Medulla oblongata (tissue), 1 donor: ENCODE measurements at regions not wholly inside any gene's neighbourhood (a gene's known extent, or its start where the extent isn't known, plus 50 kb on each side); places are given as distances from the start of the nearest gene placed in this dataset.

Source experiments
- DNase-seq: peaks from one replicate; pipeline ENCODE4 v3.0.0-alpha.2; 2015; ENCODE audit errors: extremely low spot score

- no peak for DNase-seq
These were observed 102.8 kb upstream of the PCDH18 start for GRCh38 chr4:137635108-137635507.

GRCh38 chr4:137632842-137633241 lies 100.5 kb upstream of the PCDH18 start:
- no peak for DNase-seq

- no peak for DNase-seq
These were observed 99.3 kb upstream of the PCDH18 start for GRCh38 chr4:137631605-137632004.

GRCh38 chr4:137630252-137630651 lies 98.0 kb upstream of the PCDH18 start:
- DNase-seq = no peak

- DNase-seq = no peak
These were observed 95.6 kb upstream of the PCDH18 start for GRCh38 chr4:137627739-137628460.

GRCh38 chr4:137626942-137627738 lies 94.8 kb upstream of the PCDH18 start:
- DNase-seq = no peak

- DNase-seq = peak; percentile 48
These were observed 90.7 kb upstream of the PCDH18 start for GRCh38 chr4:137623013-137623412.

GRCh38 chr4:137621056-137621455 lies 88.8 kb upstream of the PCDH18 start:
- peak; percentile 18 for DNase-seq

GRCh38 chr4:137614491-137614890 lies 82.2 kb upstream of the PCDH18 start:
- DNase-seq = no peak

- no peak for DNase-seq
These were observed 79.9 kb upstream of the PCDH18 start for GRCh38 chr4:137611998-137612700.

- peak; percentile 14 for DNase-seq
These were observed 78.7 kb upstream of the PCDH18 start for GRCh38 chr4:137610960-137611359.

- DNase-seq = no peak
These were observed 77.6 kb upstream of the PCDH18 start for GRCh38 chr4:137609718-137610430.

- no peak for DNase-seq
These were observed 75.8 kb upstream of the PCDH18 start for GRCh38 chr4:137608085-137608484.

GRCh38 chr4:137602436-137602835 lies 70.1 kb upstream of the PCDH18 start:
- DNase-seq = no peak

- no peak for DNase-seq
These were observed 69.6 kb upstream of the PCDH18 start for GRCh38 chr4:137601934-137602333.

GRCh38 chr4:137599734-137600133 lies 67.4 kb upstream of the PCDH18 start:
- DNase-seq = no peak

- no peak for DNase-seq
These were observed 65.6 kb upstream of the PCDH18 start for GRCh38 chr4:137597752-137598430.

- DNase-seq = no peak
These were observed 55.5 kb upstream of the PCDH18 start for GRCh38 chr4:137587796-137588195.

- DNase-seq = no peak
These were observed 51.4 kb upstream of the PCDH18 start for GRCh38 chr4:137583671-137584070.
